HG03175 (cell line): ENCODE measurements at regions not wholly inside any gene's neighbourhood (a gene's known extent, or its start where the extent isn't known, plus 50 kb on each side); places are given as distances from the start of the nearest gene placed in this dataset.
A peak's percentile ranks its signal among the peaks of the same experiment; 100 is the strongest.

Experiments
- ATAC-seq: cut with Tn5 transposase; IDR thresholded peaks from one replicate; pipeline ENCODE4 v1.9.1; 2021; ENCODE audit warnings: mild to moderate bottlenecking, moderate library complexity; ENCODE audit not compliant: unreplicated experiment

GRCh38 chr6:98274691-98275090, 559.7 kb upstream of the POU3F2 start:
- ATAC-seq: no peak

GRCh38 chr6:98280492-98280891, 553.9 kb upstream of the POU3F2 start:
- ATAC-seq: no peak

- ATAC-seq: no peak
These were observed 547.8 kb upstream of the POU3F2 start for GRCh38 chr6:98286620-98287019.

GRCh38 chr6:98287876-98288275, 546.5 kb upstream of the POU3F2 start:
- ATAC-seq: no peak

GRCh38 chr6:98292810-98293209, 541.6 kb upstream of the POU3F2 start:
- ATAC-seq: no peak

- ATAC-seq: no peak
These were observed 538.7 kb upstream of the POU3F2 start for GRCh38 chr6:98295515-98296175.

- no peak for ATAC-seq
These were observed 525.8 kb upstream of the POU3F2 start for GRCh38 chr6:98308564-98308963.

GRCh38 chr6:98310443-98310842, 523.9 kb upstream of the POU3F2 start:
- ATAC-seq: no peak

GRCh38 chr6:98323605-98324004, 510.8 kb upstream of the POU3F2 start:
- ATAC-seq: peak; percentile 85

- no peak for ATAC-seq
These were observed 509.9 kb upstream of the POU3F2 start for GRCh38 chr6:98324446-98324845.

- ATAC-seq: no peak
These were observed 509.0 kb upstream of the POU3F2 start for GRCh38 chr6:98325366-98325765.

GRCh38 chr6:98333273-98333672, 501.1 kb upstream of the POU3F2 start:
- no peak for ATAC-seq

GRCh38 chr6:98335594-98335993, 498.8 kb upstream of the POU3F2 start:
- no peak for ATAC-seq

GRCh38 chr6:98339506-98339905, 494.9 kb upstream of the POU3F2 start:
- no peak for ATAC-seq

GRCh38 chr6:98343004-98343403, 491.4 kb upstream of the POU3F2 start:
- no peak for ATAC-seq

- no peak for ATAC-seq
These were observed 490.6 kb upstream of the POU3F2 start for GRCh38 chr6:98343797-98344196.

- no peak for ATAC-seq
These were observed 482.0 kb upstream of the POU3F2 start for GRCh38 chr6:98352348-98352747.

- ATAC-seq: no peak
These were observed 476.2 kb upstream of the POU3F2 start for GRCh38 chr6:98358173-98358572.

- no peak for ATAC-seq
These were observed 468.0 kb upstream of the POU3F2 start for GRCh38 chr6:98366371-98366770.

- no peak for ATAC-seq
These were observed 453.8 kb upstream of the POU3F2 start for GRCh38 chr6:98380589-98380988.

- ATAC-seq: no peak
These were observed 452.1 kb upstream of the POU3F2 start for GRCh38 chr6:98382246-98382645.

- ATAC-seq: no peak
These were observed 450.0 kb upstream of the POU3F2 start for GRCh38 chr6:98384334-98384733.

GRCh38 chr6:98384801-98385200, 449.6 kb upstream of the POU3F2 start:
- ATAC-seq: no peak
